Gastroesophageal sphincter (tissue), 3 donors: ENCODE measurements at regions not wholly inside any gene's neighbourhood (a gene's known extent, or its start where the extent isn't known, plus 50 kb on each side); places are given as distances from the start of the nearest gene placed in this dataset.

ENCODE experiments used
- EP300 ChIP-seq: sonication (generic); formaldehyde crosslinking; IDR thresholded peaks from one replicate; pipeline ENCODE4 v1.6.1; 2017; ENCODE audit warnings: antibody characterized with exemption, mild to moderate bottlenecking
- POLR2A ChIP-seq, 2 donors: fragments of 450-650 bp; IDR thresholded peaks; one replicate each; pipeline ENCODE4 v1.6.1; 2017; ENCODE audit warnings: antibody characterized with exemption in 2 of 2, mild to moderate bottlenecking in 2 of 2, moderate library complexity in 1 of 2
- POLR2AphosphoS5 ChIP-seq: sonication (generic); formaldehyde crosslinking; IDR thresholded peaks from one replicate; pipeline ENCODE4 v1.6.1; 2017; ENCODE audit warnings: antibody characterized with exemption
- TF ChIP-seq, protein P1 (sequence below), 4 experiments: fragments of 200-600 bp in 2 of 4; fragments of 450-650 bp in 2 of 4; sonication (generic) in 1 of 4; IDR thresholded peaks; one replicate each; pipeline ENCODE4 v1.5.1; 2017 to 2019; ENCODE audit warnings: antibody characterized with exemption in 4 of 4, mild to moderate bottlenecking in 2 of 4, moderate library complexity in 2 of 4

DNA sequence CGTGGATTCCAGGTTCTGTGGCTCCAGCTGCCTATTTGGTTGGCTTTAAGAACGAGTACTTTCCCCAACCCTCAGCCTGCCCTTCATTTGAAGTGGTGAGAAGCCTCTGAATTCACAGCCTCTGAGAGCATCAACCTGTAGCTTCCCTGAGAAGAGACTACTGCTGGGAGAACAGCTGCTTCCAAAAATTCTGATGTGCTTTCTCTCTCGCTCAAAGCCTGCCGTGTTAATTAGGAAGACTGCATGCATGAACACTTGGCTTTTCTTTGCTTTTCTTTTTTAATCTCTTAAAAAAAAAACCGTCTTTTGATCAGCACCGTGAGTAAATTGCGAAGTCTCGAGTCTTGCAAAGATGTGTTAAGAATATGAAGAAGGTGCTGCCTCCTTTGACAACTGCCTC lies 153.4 kb upstream of the MAP1B start:
- TF ChIP-seq POLR2A (IDR thresholded peaks at IDR 0.05) (no peak), POLR2AphosphoS5 (no peak), EP300 (no peak)
- TF ChIP-seq, protein P1, sequence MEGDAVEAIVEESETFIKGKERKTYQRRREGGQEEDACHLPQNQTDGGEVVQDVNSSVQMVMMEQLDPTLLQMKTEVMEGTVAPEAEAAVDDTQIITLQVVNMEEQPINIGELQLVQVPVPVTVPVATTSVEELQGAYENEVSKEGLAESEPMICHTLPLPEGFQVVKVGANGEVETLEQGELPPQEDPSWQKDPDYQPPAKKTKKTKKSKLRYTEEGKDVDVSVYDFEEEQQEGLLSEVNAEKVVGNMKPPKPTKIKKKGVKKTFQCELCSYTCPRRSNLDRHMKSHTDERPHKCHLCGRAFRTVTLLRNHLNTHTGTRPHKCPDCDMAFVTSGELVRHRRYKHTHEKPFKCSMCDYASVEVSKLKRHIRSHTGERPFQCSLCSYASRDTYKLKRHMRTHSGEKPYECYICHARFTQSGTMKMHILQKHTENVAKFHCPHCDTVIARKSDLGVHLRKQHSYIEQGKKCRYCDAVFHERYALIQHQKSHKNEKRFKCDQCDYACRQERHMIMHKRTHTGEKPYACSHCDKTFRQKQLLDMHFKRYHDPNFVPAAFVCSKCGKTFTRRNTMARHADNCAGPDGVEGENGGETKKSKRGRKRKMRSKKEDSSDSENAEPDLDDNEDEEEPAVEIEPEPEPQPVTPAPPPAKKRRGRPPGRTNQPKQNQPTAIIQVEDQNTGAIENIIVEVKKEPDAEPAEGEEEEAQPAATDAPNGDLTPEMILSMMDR (IDR thresholded peaks at IDR 0.05), result no peak
